GM12878 (cell line): ENCODE measurements at regions not wholly inside any gene's neighbourhood (a gene's known extent, or its start where the extent isn't known, plus 50 kb on each side); places are given as distances from the start of the nearest gene placed in this dataset.

Experiments used
- ETV6 ChIP-seq, 2 experiments: fragments of 450-650 bp in 1 of 2; IDR thresholded peaks in 1 of 2; conservative IDR thresholded peaks in 1 of 2; 2 replicates each; pipeline ENCODE4 v1.6.1; 2014; ENCODE audit warnings: antibody characterized with exemption in 1 of 2, borderline replicate concordance in 1 of 2, low read depth in 1 of 2, mild to moderate bottlenecking in 1 of 2, moderate library complexity in 1 of 2
- POLR2AphosphoS5 ChIP-seq: IDR thresholded peaks from 2 replicates; pipeline ENCODE4 v1.6.1; 2011; ENCODE audit warnings: mild to moderate bottlenecking, low read length, inconsistent platforms
- TAF1 ChIP-seq: IDR thresholded peaks from 2 replicates; pipeline ENCODE4 v1.6.1; 2011; ENCODE audit warnings: mild to moderate bottlenecking, low read depth, low read length, borderline replicate concordance

DNA sequence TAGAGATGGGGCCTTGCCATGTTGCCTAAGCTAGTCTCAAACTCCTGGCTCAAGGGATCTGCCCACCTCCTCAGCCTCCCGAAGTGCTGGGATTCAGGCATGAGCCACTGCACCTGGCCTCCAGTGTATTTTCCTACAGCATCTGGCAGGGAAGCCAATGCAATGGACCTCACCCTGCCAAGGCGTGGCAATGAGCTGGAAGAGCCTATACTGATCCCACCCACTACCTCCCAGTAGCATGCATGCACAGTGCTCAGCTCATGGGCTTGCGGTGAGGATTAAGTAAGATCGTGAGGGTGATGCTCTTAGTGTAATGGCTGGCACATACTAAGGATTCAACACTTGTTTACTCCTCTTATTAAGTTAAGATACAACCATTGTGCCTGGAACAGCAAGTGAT is 69.7 kb downstream of the PHLDA1 start:
- TF ChIP-seq POLR2AphosphoS5 = no peak
- TF ChIP-seq TAF1 = no peak
- no peak for TF ChIP-seq ETV6 (conservative IDR thresholded peaks at IDR 0.05 in 1 of 2, IDR thresholded peaks at IDR 0.05 in 1 of 2; ENCODE audit: borderline replicate concordance in 1 of 2, low read depth in 1 of 2)
